Hippocampal formation (tissue), 2 donors: ENCODE measurements at regions not wholly inside any gene's neighbourhood (a gene's known extent, or its start where the extent isn't known, plus 50 kb on each side); places are given as distances from the start of the nearest gene placed in this dataset.
"Not testable (repeated sequence)": the region's sequence is repeated elsewhere in the genome, so short reads cannot be mapped to it uniquely, and the experiment has no call there.

Experiments
- DNase-seq, 2 donors: peaks; one replicate each; lab custom pipeline; 2025; lab: John Stamatoyannopoulos, UW

DNA sequence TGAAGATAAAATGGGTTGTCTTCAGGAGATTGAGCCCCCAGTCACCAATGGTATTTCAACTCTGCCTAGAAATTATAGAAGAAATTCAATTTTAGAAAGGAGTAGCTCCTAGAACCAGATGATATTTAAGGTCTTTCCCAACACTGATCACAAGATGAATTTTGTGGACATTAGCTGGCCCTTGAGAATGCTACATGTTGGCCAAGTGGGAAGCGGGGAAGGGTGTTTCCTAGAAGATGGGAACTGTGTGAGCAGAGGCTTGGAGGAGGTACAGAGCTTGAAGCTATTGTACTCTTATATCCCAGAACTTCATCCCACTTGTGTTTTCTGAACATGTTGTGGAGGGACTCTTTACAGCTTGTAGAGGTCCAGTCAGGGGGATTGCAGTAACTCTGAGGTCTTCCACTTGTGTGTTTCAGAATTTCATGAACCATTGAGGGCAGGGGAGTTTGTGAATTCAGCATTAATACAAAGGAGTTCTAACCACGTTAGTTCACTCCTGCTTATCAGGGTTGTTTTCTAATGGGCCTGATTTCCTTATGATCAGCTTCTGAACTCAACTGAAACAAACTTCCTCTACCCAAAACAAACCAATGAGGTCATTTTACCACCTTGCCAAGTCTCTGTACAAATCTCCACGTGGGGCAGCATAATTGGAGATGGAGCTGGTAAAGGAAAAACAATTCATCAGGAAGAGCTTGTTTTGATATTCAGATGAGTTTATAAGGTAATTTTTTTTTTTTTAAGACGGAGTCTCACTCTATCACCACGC is 152.6 kb upstream of the TPM1 start:
- DNase-seq, result no peak

DNA sequence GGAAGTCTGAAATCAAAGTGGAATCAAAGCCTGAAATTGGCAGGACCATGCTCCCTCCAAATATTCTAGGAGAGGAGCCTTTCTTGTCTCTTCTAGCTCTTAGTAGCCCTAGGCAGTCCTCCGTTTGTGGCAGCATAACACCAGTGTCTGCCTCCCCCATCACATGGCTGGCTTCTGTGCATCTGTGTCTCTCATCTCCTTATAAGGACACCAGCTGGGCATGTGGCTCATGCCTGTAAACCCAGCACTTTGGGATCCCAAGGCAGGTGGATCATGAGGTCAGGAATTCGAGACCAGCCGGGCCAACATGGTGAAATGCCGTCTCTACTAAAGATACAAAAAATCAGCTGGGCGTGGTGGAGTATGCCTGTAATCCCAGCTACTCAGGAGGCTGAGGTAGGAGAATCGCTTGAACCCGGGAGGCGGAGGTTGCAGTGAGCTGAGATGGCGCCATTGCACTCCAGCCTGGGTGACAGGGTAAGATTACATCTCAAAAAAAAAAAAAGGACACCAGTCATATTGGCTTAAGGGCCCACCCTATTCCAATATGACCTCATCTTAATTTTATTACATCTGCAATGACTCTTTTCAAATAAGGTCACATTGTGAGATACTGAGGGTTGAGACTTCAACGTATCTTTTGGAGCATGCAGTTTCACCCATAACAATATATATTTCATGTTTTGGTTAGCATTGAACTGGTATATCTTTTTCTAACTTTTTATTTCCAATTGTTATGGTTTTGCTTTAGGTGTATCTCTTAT is 148.0 kb upstream of the TPM1 start:
- DNase-seq, result no peak

DNA sequence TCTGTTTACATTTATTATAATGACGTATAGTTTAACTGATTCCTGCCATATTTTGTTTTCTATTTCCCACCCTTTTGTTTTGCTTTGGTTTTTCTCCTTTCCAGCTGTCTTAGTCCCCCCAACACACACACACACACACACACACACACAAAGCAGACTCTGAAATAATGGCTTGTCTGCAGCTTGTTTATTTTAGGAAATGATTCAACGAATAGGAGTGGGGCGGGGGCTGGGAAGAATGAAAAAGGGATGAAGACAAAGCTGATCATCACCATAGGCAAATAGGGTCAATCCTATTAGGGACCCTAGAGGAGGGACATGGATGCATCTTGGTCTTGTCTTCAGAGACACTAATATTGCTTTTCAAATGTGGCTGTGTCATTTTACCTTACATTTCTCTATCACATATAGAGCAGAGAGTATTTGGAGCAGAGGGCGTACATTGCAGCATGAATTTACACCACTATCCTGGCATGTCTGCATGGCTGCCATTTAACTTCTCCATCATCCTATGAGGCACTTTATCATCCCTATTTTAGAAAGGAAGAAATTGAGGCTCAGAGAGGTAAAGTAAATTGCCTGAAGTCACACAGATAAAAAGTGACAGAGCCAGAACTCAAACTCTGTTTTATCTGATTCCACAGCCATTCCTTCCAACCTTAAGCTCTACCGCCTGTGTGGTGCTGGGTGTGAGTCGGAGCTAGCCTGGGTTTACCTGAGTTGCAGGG is 147.2 kb upstream of the TPM1 start:
- no peak for DNase-seq

DNA sequence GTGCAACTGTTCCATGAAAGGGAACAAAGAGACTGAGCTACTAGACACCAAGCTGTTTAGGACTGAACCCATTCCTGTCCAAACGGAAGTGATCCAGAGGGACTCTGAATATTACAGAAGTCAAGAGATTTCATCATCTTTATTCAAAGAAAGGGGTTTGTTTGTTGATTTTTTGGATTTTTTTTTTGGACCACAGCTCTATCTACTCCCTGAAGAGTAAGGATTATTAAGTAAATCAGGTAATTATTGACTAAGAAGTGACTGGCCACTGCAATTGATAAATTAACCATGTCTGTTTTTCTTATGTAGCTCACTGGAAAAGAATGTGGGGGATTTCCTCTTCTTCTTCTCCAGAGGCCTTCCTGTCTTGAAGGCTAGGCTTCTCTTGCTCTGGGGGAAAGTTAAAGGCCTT is 146.6 kb upstream of the TPM1 start:
- no peak for DNase-seq

DNA sequence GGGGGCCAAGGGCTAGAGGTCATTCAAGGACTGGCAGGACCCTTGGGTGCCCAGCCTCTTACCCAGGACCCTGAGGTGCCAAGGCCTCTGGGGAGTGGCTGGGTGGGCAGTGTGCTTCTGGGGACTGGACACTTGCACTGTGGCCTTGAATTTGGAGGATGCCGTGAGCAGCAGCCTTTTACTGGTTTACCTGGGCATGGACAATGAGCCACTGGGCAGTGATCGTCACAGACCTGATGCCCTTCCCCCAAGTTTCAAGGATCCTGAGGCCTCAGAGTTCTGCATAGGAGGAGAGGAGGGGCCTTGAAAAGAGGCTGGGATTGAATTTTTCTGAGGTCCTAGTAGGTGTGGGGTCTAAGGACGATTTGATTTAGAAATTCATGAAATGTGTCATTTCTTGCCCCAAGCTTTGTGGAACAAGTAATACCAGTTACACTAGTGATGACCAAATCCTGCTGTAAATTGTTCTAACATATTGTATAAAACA is 146.1 kb upstream of the TPM1 start:
- no peak for DNase-seq

GRCh38 chr15:62896969-62897486 is 145.5 kb upstream of the TPM1 start:
- no peak for DNase-seq

- no peak for DNase-seq
These were observed 144.9 kb upstream of the TPM1 start for GRCh38 chr15:62897634-62898033.

- no peak for DNase-seq
These were observed 143.5 kb upstream of the TPM1 start for GRCh38 chr15:62899090-62899493.

- DNase-seq, result no peak
These were observed 142.3 kb upstream of the TPM1 start for GRCh38 chr15:62900071-62900802.

DNA sequence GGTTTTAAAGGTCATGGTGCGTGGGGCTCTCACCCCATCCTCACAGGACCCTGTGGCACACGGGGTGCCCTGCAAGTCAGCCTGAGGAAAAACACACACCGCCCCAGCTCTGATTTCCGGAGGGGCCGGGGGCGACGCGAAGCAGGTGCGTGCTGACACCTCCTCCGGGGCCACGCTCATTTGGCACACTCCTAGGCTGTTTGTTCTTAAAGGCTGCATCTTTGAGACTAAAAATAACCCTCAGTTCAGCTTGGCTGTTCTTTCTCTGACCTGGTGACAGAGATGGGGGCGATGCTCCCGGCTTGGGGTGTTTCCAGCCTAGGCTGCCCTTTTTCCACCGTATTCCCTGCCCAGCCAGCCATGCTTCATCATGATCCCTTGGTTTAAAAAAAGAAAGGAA is 141.5 kb upstream of the TPM1 start:
- no peak for DNase-seq

DNA sequence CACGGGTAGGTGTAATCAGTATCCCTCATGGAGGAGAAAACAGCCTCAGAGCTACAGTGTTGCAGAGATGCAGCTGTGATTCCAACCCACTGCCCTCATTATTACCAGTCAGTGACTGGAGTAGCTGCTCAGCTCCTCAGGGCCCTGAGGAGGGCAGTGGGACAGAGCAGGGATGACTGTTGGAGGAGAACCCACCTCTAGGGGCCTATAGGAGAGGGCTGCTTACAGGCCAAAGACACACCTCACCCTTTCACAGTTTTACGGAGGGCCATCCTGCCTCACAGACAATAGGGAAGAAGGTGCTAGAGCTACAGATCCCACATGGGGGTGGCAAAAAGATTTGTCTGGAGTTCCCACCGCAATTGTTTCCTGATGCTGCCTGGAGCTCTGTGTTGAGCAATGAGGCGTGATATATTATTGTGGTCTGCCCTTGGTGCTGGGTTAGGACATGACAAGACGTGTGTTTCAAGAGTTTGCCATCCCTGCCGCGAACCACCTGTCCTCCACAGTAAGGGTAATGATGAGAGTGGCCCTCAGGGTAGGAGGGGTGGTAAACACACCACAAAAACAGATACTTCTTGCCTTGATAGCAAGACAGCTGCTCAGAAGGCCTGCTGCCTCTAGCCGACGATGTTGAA is 140.5 kb upstream of the TPM1 start:
- DNase-seq, result no peak

- no peak for DNase-seq
These were observed 139.7 kb upstream of the TPM1 start for GRCh38 chr15:62902821-62903220.

DNA sequence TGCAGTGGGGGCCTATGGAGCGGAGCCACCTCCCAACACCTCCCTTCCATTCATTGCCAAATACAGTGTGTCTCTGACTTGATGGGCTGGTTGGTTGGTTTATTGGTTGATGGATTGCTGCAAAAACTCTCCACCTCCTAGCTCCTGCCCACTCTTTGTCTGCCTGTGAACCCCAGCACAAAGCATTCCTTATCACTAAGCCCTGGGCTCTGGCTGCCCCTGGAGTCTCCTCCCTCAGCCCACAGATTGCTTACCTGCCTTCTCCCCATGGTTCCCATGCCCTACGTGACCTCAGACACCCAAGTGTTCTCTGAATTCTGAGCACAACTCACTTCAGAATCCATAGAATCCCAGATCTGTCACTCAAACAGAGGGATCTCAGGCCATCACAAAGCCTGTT is 139.1 kb upstream of the TPM1 start:
- no peak for DNase-seq

DNA sequence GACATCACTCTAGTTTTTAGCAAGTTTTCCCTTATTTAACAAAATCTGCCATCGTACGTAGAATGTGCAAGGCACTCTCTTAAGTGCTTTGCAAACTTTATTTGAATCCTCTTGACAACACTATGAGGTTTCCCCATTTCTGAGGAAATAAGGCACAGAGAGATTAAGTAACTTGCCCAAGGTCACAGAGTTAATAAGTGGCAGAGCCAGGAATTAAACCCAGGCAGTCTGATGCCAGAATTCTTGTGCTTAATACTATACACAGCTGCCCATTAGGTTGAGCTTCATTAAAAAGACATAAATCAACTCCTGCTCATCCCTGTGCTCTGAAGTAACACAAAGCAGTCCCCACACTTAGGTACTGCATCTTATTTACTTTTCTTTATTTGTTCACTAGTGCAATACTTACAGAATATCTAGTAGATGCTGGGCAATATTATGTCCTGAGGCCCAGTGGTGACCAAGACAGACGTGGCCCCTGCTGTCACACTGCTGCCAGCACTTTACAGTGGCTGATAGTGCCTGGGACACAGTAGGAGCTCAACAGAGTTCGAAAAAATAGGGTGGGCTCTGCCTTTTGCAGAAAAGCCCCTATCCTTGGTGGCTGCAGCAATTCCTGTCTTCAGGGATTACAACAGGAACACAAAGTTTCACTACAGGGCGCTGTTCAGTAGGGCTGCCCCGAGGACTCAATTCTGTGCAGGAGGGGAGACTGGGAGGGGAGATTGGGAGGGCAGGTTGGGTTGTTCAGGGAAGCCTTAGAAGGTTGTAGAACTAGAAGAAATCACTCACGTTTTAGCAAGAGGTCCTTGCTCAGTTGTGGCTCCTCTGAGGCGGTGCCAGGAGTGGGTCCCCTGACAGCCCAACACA is 138.3 kb upstream of the TPM1 start:
- no peak for DNase-seq

GRCh38 chr15:62906627-62907026 is 135.9 kb upstream of the TPM1 start:
- no peak for DNase-seq

DNA sequence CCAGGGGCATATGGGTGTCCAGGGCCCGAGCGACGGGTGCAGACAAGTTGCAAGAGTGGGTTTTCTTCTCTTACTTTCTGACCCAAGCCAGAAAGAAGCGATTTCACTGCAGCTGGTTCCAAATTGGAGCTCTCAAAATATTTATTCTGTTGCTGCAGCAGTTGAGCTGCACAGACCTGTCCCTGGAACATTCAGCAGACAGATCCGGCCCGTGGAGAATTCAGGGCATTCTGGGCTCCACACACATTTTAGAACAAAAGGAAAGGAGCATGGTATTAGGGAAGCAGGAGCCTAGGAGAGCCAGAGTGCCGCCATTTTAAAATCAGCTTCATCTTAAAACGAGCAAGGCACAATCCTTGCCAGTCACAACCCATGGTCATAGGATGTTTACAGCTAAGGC is 135.3 kb upstream of the TPM1 start:
- no peak for DNase-seq

DNA sequence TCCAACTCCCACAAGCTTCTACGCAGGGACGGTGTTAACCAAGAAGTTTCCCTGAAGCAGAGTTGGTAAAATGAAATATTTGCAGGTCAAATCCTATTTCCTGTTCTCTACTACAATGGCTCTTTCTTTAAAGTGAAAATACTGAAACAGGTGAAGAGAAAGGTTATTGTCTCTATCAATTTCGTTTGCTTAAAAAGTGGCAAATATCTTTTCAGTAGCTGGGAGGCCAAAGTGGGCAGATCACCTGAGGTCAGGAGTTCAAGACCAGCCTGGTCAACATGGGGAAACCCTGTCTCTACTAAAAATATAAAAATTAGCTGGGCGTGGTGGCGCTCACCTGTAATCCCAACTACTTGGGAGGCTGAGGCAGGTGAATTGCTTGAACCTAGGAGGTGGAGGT is 134.2 kb upstream of the TPM1 start:
- not testable (repeated sequence) for DNase-seq

DNA sequence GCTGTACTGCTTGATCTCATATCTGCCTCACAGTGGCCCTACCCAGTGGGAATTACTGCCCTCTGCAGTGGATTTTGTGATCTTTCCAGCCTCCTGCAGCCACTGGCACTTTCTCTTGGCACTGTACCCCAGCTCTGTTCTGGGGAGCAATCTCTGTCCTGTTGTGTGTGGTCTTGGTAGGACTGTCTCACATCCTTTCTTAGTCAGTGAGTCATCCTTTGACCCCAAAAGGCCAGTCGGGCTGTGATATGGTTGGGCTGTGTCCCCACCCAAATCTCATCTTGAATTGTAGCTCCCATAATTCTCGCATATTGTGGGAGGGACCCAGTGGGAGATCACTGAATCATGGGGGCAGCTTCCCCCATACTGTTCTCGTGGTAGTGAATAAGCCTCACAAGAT is 133.3 kb upstream of the TPM1 start:
- DNase-seq, result no peak

- DNase-seq, result no peak
These were observed 130.3 kb upstream of the TPM1 start for GRCh38 chr15:62912282-62912681.

DNA sequence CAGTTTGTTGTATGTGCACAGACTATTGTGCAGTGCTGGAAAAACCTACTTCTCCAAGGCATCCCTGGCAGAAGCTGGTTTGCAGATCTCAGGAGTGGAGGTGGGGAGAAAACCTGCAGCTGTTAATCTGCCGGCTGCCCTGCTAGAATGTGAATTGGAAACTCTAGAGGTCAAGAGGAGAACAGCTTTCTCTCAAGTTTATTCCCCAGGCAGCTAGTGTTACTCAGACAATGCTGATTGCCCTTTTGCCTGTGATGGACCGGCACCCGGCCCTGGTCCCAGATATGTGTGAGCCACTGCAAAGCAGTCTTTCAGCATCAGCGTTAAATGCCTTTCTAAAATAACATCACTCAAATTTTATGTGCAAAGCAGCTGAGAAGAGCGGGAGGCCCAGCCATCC is 129.7 kb upstream of the TPM1 start:
- DNase-seq, result no peak
